ENCODE measurements at regions not wholly inside any gene's neighbourhood (a gene's known extent, or its start where the extent isn't known, plus 50 kb on each side); places are given as distances from the start of the nearest gene placed in this dataset.

GRCh38 chr3:178078953-178079352, 457.3 kb upstream of the KCNMB2 start:
- no peak overlapping the region for H3K4me2 ChIP-seq (ENCODE audit: low read length)
- H4K20me1 ChIP-seq (ENCODE audit: control insufficient read depth, insufficient read depth, low read depth, low read length) = no peaks in the 10 kb centered on the region
- H3K27me3 ChIP-seq (ENCODE audit: control insufficient read depth, low read length) = no peaks in the 10 kb centered on the region
- no peaks in the 10 kb centered on the region for H3K9me2 ChIP-seq (replicated peaks; ENCODE audit: control insufficient read depth, low read length)
- no peaks in the 10 kb centered on the region for H3F3A ChIP-seq (ENCODE audit: control insufficient read depth, insufficient read depth)
- H3K79me2 ChIP-seq (ENCODE audit: control insufficient read depth, low read length) = no peaks in the 10 kb centered on the region
- H3K36me3 ChIP-seq (ENCODE audit: control insufficient read depth, low read length) = no peaks in the 10 kb centered on the region
- H3K9me3 ChIP-seq (ENCODE audit: control insufficient read depth, insufficient read depth, low read length) = no peaks in the 10 kb centered on the region
- H3K4me3 ChIP-seq (ENCODE audit: low read length) = no peak overlapping the region
- peaks cover 6% of the 10 kb centered on the region for H3K4me1 ChIP-seq (ENCODE audit: control insufficient read depth, low read length)
- no peak for TF ChIP-seq EZH2phosphoT487 (IDR thresholded peaks at IDR 0.05; ENCODE audit: borderline replicate concordance, low read length)
- TF ChIP-seq, protein P1, sequence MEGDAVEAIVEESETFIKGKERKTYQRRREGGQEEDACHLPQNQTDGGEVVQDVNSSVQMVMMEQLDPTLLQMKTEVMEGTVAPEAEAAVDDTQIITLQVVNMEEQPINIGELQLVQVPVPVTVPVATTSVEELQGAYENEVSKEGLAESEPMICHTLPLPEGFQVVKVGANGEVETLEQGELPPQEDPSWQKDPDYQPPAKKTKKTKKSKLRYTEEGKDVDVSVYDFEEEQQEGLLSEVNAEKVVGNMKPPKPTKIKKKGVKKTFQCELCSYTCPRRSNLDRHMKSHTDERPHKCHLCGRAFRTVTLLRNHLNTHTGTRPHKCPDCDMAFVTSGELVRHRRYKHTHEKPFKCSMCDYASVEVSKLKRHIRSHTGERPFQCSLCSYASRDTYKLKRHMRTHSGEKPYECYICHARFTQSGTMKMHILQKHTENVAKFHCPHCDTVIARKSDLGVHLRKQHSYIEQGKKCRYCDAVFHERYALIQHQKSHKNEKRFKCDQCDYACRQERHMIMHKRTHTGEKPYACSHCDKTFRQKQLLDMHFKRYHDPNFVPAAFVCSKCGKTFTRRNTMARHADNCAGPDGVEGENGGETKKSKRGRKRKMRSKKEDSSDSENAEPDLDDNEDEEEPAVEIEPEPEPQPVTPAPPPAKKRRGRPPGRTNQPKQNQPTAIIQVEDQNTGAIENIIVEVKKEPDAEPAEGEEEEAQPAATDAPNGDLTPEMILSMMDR (IDR thresholded peaks at IDR 0.05; ENCODE audit: low read depth, low read length, poor library complexity, severe bottlenecking) = no peak
- H3K27ac ChIP-seq (ENCODE audit: low read depth, low read length) = no peak overlapping the region

- H3K4me3 ChIP-seq (ENCODE audit: low read length) = no peak overlapping the region
- no peaks in the 10 kb centered on the region for H4K20me1 ChIP-seq (ENCODE audit: control insufficient read depth, insufficient read depth, low read depth, low read length)
- peaks cover 6% of the 10 kb centered on the region for H3K4me1 ChIP-seq (ENCODE audit: control insufficient read depth, low read length)
- H3K27me3 ChIP-seq (ENCODE audit: control insufficient read depth, low read length) = no peaks in the 10 kb centered on the region
- no peaks in the 10 kb centered on the region for H3F3A ChIP-seq (ENCODE audit: control insufficient read depth, insufficient read depth)
- H3K27ac ChIP-seq (ENCODE audit: low read depth, low read length) = no peak overlapping the region
- H3K4me2 ChIP-seq (ENCODE audit: low read length) = no peak overlapping the region
- TF ChIP-seq, protein P1 (IDR thresholded peaks at IDR 0.05; ENCODE audit: low read depth, low read length, poor library complexity, severe bottlenecking) = no peak
- TF ChIP-seq EZH2phosphoT487 (IDR thresholded peaks at IDR 0.05; ENCODE audit: borderline replicate concordance, low read length) = no peak
- no peaks in the 10 kb centered on the region for H3K79me2 ChIP-seq (ENCODE audit: control insufficient read depth, low read length)
- no peaks in the 10 kb centered on the region for H3K36me3 ChIP-seq (ENCODE audit: control insufficient read depth, low read length)
- no peaks in the 10 kb centered on the region for H3K9me3 ChIP-seq (ENCODE audit: control insufficient read depth, insufficient read depth, low read length)
- no peaks in the 10 kb centered on the region for H3K9me2 ChIP-seq (replicated peaks; ENCODE audit: control insufficient read depth, low read length)
Observed at GRCh38 chr3:178079966-178080365, 456.3 kb upstream of the KCNMB2 start.

DNA sequence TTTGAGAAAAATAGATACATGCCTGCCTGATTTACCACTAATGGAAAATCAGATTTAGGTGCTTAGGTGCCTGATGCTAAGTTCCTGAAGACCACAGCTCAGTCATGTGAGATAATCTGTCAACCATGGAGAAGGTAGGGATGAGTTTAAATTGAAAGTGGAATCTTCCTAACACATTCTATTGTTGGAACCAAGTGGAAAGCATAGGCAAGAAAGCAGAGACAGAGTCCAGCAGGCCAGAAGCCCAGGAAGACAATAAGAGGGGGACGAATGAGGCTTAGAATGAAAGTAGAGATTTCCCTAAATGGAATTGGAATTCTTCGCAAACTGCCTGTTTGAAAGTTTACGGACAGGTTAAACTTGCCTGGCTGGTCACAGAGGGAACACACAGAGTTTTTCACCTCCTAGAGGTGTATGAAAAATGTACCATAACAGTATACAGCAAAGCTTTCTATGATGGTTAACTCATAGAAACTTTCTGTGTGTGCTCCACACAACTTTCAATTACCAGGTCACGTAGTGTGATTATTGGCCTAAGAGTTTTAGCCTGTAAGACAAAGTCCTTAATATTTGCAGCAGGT, 453.8 kb upstream of the KCNMB2 start:
- Histone ChIP-seq H3K36me3 (ENCODE audit: control insufficient read depth, low read length) (no peaks in the 10 kb centered on the region), H3K27me3 (ENCODE audit: control insufficient read depth, low read length) (no peaks in the 10 kb centered on the region), H3F3A (ENCODE audit: control insufficient read depth, insufficient read depth) (no peaks in the 10 kb centered on the region), H3K9me2 (replicated peaks; ENCODE audit: control insufficient read depth, low read length) (no peaks in the 10 kb centered on the region), H3K9me3 (ENCODE audit: control insufficient read depth, insufficient read depth, low read length) (no peaks in the 10 kb centered on the region), H3K4me1 (ENCODE audit: control insufficient read depth, low read length) (no peaks in the 10 kb centered on the region), H3K79me2 (ENCODE audit: control insufficient read depth, low read length) (no peaks in the 10 kb centered on the region), H3K4me2 (ENCODE audit: low read length) (no peak overlapping the region), H3K27ac (ENCODE audit: low read depth, low read length) (no peak overlapping the region), H4K20me1 (ENCODE audit: control insufficient read depth, insufficient read depth, low read depth, low read length) (no peaks in the 10 kb centered on the region), H3K4me3 (ENCODE audit: low read length) (no peak overlapping the region)
- TF ChIP-seq, protein P1 (IDR thresholded peaks at IDR 0.05; ENCODE audit: low read depth, low read length, poor library complexity, severe bottlenecking) = no peak
